Liver (tissue), 8 donors: ENCODE measurements at regions not wholly inside any gene's neighbourhood (a gene's known extent, or its start where the extent isn't known, plus 50 kb on each side); places are given as distances from the start of the nearest gene placed in this dataset.

Source experiments
- DNase-seq: peaks from one replicate; pipeline ENCODE4 v3.0.0-alpha.2; 2017; ENCODE audit warnings: low spot score
- H3K27ac ChIP-seq, 2 donors: one replicate each; pipeline ENCODE4 v1.7.0; 2013; ENCODE audit warnings: inconsistent platforms in 2 of 2, low read length in 2 of 2, control low read depth in 1 of 2, low read depth in 1 of 2, mild to moderate bottlenecking in 1 of 2
- H3K27me3 ChIP-seq, 4 donors: one replicate each; pipeline versions ENCODE4 v1.6.1 to v1.7.0; 2013; ENCODE audit warnings: low read length in 3 of 4, inconsistent platforms in 1 of 4, mild to moderate bottlenecking in 1 of 4, moderate library complexity in 1 of 4; ENCODE audit not compliant: control insufficient read depth in 4 of 4, insufficient read depth in 4 of 4
- H3K36me3 ChIP-seq, 4 donors: one replicate each; pipeline versions ENCODE4 v1.6.1 to v1.7.0; 2013; ENCODE audit warnings: low read length in 3 of 4, mild to moderate bottlenecking in 3 of 4, low read depth in 1 of 4, moderate library complexity in 1 of 4; ENCODE audit not compliant: control insufficient read depth in 4 of 4, insufficient read depth in 3 of 4
- H3K4me1 ChIP-seq, 4 donors: one replicate each; pipeline versions ENCODE4 v1.6.1 to v1.7.0; 2013; ENCODE audit warnings: low read length in 3 of 4, mild to moderate bottlenecking in 3 of 4, moderate library complexity in 1 of 4; ENCODE audit not compliant: control insufficient read depth in 4 of 4, insufficient read depth in 4 of 4
- H3K4me3 ChIP-seq, 3 donors: one replicate each; pipeline versions ENCODE4 v1.6.1 to v1.7.0; 2013; ENCODE audit warnings: low read length in 3 of 3, control low read depth in 1 of 3, low read depth in 1 of 3, mild to moderate bottlenecking in 1 of 3
- H3K9ac ChIP-seq, 2 donors: one replicate each; pipeline ENCODE4 v1.7.0; 2013; ENCODE audit warnings: low read length in 2 of 2, mild to moderate bottlenecking in 2 of 2, moderate library complexity in 2 of 2, control low read depth in 1 of 2, low read depth in 1 of 2
- H3K9me3 ChIP-seq, 4 donors: one replicate each; pipeline versions ENCODE4 v1.6.1 to v1.7.0; 2013; ENCODE audit warnings: low read length in 3 of 4; ENCODE audit not compliant: control insufficient read depth in 4 of 4
- EGR1 ChIP-seq, 2 donors: IDR thresholded peaks; 2 replicates each; pipeline ENCODE4 v1.6.1; 2016 to 2018; ENCODE audit warnings: antibody characterized with exemption in 2 of 2, low read depth in 2 of 2
- FOXA1 ChIP-seq: IDR thresholded peaks from 2 replicates; pipeline ENCODE4 v1.6.1; 2016; ENCODE audit warnings: antibody characterized with exemption
- FOXA2 ChIP-seq: IDR thresholded peaks from 2 replicates; pipeline ENCODE4 v1.6.1; 2016; ENCODE audit warnings: antibody characterized with exemption
- GABPA ChIP-seq, 2 donors: IDR thresholded peaks in 1 of 2; conservative IDR thresholded peaks in 1 of 2; 2 replicates each; pipeline ENCODE4 v1.6.1; 2016; ENCODE audit warnings: antibody characterized with exemption in 2 of 2, mild to moderate bottlenecking in 1 of 2, moderate library complexity in 1 of 2
- HNF4A ChIP-seq, 2 donors: conservative IDR thresholded peaks; 2 replicates each; pipeline ENCODE4 v1.6.1; 2016; ENCODE audit warnings: antibody characterized with exemption in 2 of 2, mild to moderate bottlenecking in 2 of 2
- HNF4G ChIP-seq: IDR thresholded peaks from 2 replicates; pipeline ENCODE4 v1.6.1; 2016; ENCODE audit warnings: antibody characterized with exemption
- JUND ChIP-seq, 2 donors: IDR thresholded peaks; 2 replicates each; pipeline ENCODE4 v1.6.1; 2016; ENCODE audit warnings: antibody characterized with exemption in 2 of 2
- MAX ChIP-seq: IDR thresholded peaks from 2 replicates; pipeline ENCODE4 v1.6.1; 2016; ENCODE audit warnings: antibody characterized with exemption
- NR2F2 ChIP-seq: IDR thresholded peaks from 2 replicates; pipeline ENCODE4 v1.6.1; 2016; ENCODE audit warnings: antibody characterized with exemption
- RAD21 ChIP-seq, 2 donors: IDR thresholded peaks; 2 replicates each; pipeline ENCODE4 v1.6.1; 2016; ENCODE audit warnings: antibody characterized with exemption in 2 of 2, mild to moderate bottlenecking in 2 of 2
- RXRA ChIP-seq, 2 donors: IDR thresholded peaks; 2 replicates each; pipeline ENCODE4 v1.6.1; 2017 to 2018; ENCODE audit warnings: antibody characterized with exemption in 2 of 2, mild to moderate bottlenecking in 1 of 2
- SP1 ChIP-seq: IDR thresholded peaks from 2 replicates; pipeline ENCODE4 v1.6.1; 2018; ENCODE audit warnings: antibody characterized with exemption, mild to moderate bottlenecking
- TAF1 ChIP-seq: conservative IDR thresholded peaks from 2 replicates; pipeline ENCODE4 v1.6.1; 2016; ENCODE audit warnings: antibody characterized with exemption, mild to moderate bottlenecking
- YY1 ChIP-seq: IDR thresholded peaks from 2 replicates; pipeline ENCODE4 v1.6.1; 2016; ENCODE audit warnings: antibody characterized with exemption, mild to moderate bottlenecking
- WGBS: extraction: QIAGEN DNeasy Blood & Tissue Kit; methylation state at CpG from one replicate; pipeline ENCODE4 v1.1.7; 2013; 5-methylcytosine and 5-hydroxymethylcytosine counted together
- TF ChIP-seq, protein P1 (sequence below): IDR thresholded peaks from 2 replicates; pipeline ENCODE4 v1.6.1; 2016; ENCODE audit warnings: antibody characterized with exemption
- TF ChIP-seq, protein P2 (sequence below): IDR thresholded peaks from 2 replicates; pipeline ENCODE4 v1.6.1; 2016; ENCODE audit warnings: antibody characterized with exemption
- TF ChIP-seq, protein P3 (sequence below): fragments of 150-350 bp; IDR thresholded peaks from 2 replicates; pipeline ENCODE4 v1.5.1; 2017; ENCODE audit warnings: improper control_type of control experiment, low read depth, low read length; ENCODE audit not compliant: missing input control
- TF ChIP-seq, protein P4 (sequence below): IDR thresholded peaks from 2 replicates; pipeline ENCODE4 v1.6.1; 2016; ENCODE audit warnings: antibody characterized with exemption, mild to moderate bottlenecking
- donor health status: healthy.
- donor health status: healthy.
- donor health status: healthy.
- donor health status: healthy.
- donor health status: healthy.

DNA sequence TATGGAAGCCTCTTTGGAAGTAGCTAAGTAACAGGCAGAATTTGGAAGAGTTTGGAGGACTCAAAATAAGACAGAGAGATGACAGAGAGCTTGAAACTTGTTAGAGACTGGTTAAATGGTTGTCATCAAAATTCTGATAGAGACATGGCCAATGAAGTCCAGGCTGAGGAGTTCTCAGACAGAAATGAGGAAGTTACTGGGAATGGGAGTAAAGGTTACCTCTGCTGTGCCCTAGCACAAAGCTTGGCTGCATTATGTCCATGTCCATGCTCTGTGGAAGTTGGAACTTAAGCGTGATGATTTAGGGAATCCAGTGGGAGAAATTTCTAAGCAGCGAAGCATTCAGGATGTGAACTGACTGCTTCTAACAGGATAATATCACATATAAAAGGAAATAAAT is 146.2 kb upstream of the NDST4 start:
- Histone ChIP-seq H3K9ac (no peak overlapping the region), H3K36me3 (no peaks in the 10 kb centered on the region), H3K4me3 (no peak overlapping the region), H3K27ac (no peak overlapping the region), H3K27me3 (no peaks in the 10 kb centered on the region), H3K9me3 (no peaks in the 10 kb centered on the region), H3K4me1 (no peaks in the 10 kb centered on the region)
- no peak for TF ChIP-seq MAX
- TF ChIP-seq JUND (IDR thresholded peaks at IDR 0.05) = no peak
- DNase-seq = no peak
- WGBS = 92% methylated on average over 2 of the region's 2 CpGs

GRCh38 chr4:115249808-115250207 is 136.4 kb upstream of the NDST4 start:
- Histone ChIP-seq H3K36me3 (no peaks in the 10 kb centered on the region), H3K9me3 (no peaks in the 10 kb centered on the region), H3K4me3 (no peak overlapping the region), H3K9ac (no peak overlapping the region), H3K27ac (no peak overlapping the region), H3K4me1 (no peaks in the 10 kb centered on the region), H3K27me3 (no peaks in the 10 kb centered on the region)
- DNase-seq = no peak
- TF ChIP-seq, protein P1, sequence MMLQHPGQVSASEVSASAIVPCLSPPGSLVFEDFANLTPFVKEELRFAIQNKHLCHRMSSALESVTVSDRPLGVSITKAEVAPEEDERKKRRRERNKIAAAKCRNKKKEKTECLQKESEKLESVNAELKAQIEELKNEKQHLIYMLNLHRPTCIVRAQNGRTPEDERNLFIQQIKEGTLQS = no peak
- TF ChIP-seq, protein P2, sequence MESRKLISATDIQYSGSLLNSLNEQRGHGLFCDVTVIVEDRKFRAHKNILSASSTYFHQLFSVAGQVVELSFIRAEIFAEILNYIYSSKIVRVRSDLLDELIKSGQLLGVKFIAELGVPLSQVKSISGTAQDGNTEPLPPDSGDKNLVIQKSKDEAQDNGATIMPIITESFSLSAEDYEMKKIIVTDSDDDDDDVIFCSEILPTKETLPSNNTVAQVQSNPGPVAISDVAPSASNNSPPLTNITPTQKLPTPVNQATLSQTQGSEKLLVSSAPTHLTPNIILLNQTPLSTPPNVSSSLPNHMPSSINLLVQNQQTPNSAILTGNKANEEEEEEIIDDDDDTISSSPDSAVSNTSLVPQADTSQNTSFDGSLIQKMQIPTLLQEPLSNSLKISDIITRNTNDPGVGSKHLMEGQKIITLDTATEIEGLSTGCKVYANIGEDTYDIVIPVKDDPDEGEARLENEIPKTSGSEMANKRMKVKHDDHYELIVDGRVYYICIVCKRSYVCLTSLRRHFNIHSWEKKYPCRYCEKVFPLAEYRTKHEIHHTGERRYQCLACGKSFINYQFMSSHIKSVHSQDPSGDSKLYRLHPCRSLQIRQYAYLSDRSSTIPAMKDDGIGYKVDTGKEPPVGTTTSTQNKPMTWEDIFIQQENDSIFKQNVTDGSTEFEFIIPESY = no peak
- no peak for TF ChIP-seq NR2F2
- no peak for TF ChIP-seq GABPA (IDR thresholded peaks at IDR 0.05 in 1 of 2, conservative IDR thresholded peaks at IDR 0.05 in 1 of 2)
- no peak for TF ChIP-seq EGR1 (IDR thresholded peaks at IDR 0.05; ENCODE audit: low read depth in 2 of 2)
- TF ChIP-seq, protein P3, sequence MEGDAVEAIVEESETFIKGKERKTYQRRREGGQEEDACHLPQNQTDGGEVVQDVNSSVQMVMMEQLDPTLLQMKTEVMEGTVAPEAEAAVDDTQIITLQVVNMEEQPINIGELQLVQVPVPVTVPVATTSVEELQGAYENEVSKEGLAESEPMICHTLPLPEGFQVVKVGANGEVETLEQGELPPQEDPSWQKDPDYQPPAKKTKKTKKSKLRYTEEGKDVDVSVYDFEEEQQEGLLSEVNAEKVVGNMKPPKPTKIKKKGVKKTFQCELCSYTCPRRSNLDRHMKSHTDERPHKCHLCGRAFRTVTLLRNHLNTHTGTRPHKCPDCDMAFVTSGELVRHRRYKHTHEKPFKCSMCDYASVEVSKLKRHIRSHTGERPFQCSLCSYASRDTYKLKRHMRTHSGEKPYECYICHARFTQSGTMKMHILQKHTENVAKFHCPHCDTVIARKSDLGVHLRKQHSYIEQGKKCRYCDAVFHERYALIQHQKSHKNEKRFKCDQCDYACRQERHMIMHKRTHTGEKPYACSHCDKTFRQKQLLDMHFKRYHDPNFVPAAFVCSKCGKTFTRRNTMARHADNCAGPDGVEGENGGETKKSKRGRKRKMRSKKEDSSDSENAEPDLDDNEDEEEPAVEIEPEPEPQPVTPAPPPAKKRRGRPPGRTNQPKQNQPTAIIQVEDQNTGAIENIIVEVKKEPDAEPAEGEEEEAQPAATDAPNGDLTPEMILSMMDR = no peak
- no peak for TF ChIP-seq RXRA (IDR thresholded peaks at IDR 0.05)
- TF ChIP-seq FOXA1 = no peak
- TF ChIP-seq SP1 = no peak
- TF ChIP-seq TAF1 = no peak
- no peak for TF ChIP-seq HNF4A (conservative IDR thresholded peaks at IDR 0.05)
- TF ChIP-seq, protein P4, sequence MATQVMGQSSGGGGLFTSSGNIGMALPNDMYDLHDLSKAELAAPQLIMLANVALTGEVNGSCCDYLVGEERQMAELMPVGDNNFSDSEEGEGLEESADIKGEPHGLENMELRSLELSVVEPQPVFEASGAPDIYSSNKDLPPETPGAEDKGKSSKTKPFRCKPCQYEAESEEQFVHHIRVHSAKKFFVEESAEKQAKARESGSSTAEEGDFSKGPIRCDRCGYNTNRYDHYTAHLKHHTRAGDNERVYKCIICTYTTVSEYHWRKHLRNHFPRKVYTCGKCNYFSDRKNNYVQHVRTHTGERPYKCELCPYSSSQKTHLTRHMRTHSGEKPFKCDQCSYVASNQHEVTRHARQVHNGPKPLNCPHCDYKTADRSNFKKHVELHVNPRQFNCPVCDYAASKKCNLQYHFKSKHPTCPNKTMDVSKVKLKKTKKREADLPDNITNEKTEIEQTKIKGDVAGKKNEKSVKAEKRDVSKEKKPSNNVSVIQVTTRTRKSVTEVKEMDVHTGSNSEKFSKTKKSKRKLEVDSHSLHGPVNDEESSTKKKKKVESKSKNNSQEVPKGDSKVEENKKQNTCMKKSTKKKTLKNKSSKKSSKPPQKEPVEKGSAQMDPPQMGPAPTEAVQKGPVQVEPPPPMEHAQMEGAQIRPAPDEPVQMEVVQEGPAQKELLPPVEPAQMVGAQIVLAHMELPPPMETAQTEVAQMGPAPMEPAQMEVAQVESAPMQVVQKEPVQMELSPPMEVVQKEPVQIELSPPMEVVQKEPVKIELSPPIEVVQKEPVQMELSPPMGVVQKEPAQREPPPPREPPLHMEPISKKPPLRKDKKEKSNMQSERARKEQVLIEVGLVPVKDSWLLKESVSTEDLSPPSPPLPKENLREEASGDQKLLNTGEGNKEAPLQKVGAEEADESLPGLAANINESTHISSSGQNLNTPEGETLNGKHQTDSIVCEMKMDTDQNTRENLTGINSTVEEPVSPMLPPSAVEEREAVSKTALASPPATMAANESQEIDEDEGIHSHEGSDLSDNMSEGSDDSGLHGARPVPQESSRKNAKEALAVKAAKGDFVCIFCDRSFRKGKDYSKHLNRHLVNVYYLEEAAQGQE = no peak
- TF ChIP-seq RAD21 (IDR thresholded peaks at IDR 0.05) = no peak
- TF ChIP-seq FOXA2 = no peak
- no peak for TF ChIP-seq YY1
- no peak for TF ChIP-seq HNF4G
- no peak for TF ChIP-seq JUND (IDR thresholded peaks at IDR 0.05)
- no peak for TF ChIP-seq MAX
- 78% methylated on average over 3 of the region's 3 CpGs for WGBS
